MM.1S (cell line): ENCODE measurements at regions not wholly inside any gene's neighbourhood (a gene's known extent, or its start where the extent isn't known, plus 50 kb on each side); places are given as distances from the start of the nearest gene placed in this dataset.

Source experiments
- DNase-seq: peaks from one replicate; pipeline ENCODE4 v3.0.0-alpha.2; 2015
- H2AFZ ChIP-seq: fragments of 300-600 bp; sonication (generic); 2 replicates; pipeline ENCODE4 v1.6.0; 2016; ENCODE audit warnings: antibody characterized with exemption, low read length
- H3F3A ChIP-seq: fragments of 300-600 bp; sonication (generic); 2 replicates; pipeline ENCODE4 v1.6.1; 2016; ENCODE audit warnings: mild to moderate bottlenecking, antibody characterized with exemption, low read length, moderate library complexity, mixed read lengths; ENCODE audit not compliant: insufficient read depth
- H3K27ac ChIP-seq: fragments of 300-600 bp; sonication (generic); 2 replicates; pipeline ENCODE4 v1.5.1; 2016; ENCODE audit warnings: mild to moderate bottlenecking, low read length
- H3K27me3 ChIP-seq: fragments of 300-600 bp; sonication (generic); replicated peaks from 2 replicates; pipeline ENCODE4 v1.6.0; 2016; ENCODE audit warnings: low read length; ENCODE audit not compliant: insufficient read depth
- H3K36me3 ChIP-seq: fragments of 300-600 bp; sonication (generic); replicated peaks from 2 replicates; pipeline ENCODE4 v1.6.1; 2016; ENCODE audit warnings: mild to moderate bottlenecking, low read length, mixed read lengths; ENCODE audit not compliant: insufficient read depth
- H3K4me1 ChIP-seq: fragments of 300-600 bp; sonication (generic); 2 replicates; pipeline ENCODE4 v1.6.1; 2016; ENCODE audit warnings: low read length, mixed read lengths
- H3K4me2 ChIP-seq: fragments of 300-600 bp; sonication (generic); 2 replicates; pipeline ENCODE4 v1.6.0; 2016; ENCODE audit warnings: low read depth, low read length
- H3K4me3 ChIP-seq: fragments of 300-600 bp; sonication (generic); 2 replicates; pipeline ENCODE4 v1.5.1; 2016; ENCODE audit warnings: low read length, mixed read lengths
- H3K79me2 ChIP-seq: fragments of 300-600 bp; sonication (generic); 2 replicates; pipeline ENCODE4 v1.6.1; 2016; ENCODE audit warnings: mixed run types, low read length, mixed read lengths
- H3K9ac ChIP-seq: fragments of 300-600 bp; sonication (generic); 2 replicates; pipeline ENCODE4 v1.6.1; 2016; ENCODE audit warnings: low read length, mixed read lengths
- H3K9me2 ChIP-seq: fragments of 300-600 bp; sonication (generic); replicated peaks from 2 replicates; pipeline ENCODE4 v1.6.1; 2016; ENCODE audit warnings: mild to moderate bottlenecking, low read length, mixed read lengths; ENCODE audit not compliant: insufficient read depth
- H3K9me3 ChIP-seq: fragments of 300-600 bp; sonication (generic); replicated peaks from 2 replicates; pipeline ENCODE4 v1.6.1; 2016; ENCODE audit warnings: mild to moderate bottlenecking, low read length, mixed read lengths; ENCODE audit not compliant: insufficient read depth
- H4K20me1 ChIP-seq: fragments of 300-600 bp; sonication (generic); 2 replicates; pipeline ENCODE4 v1.6.1; 2016; ENCODE audit warnings: mild to moderate bottlenecking, low read length, moderate library complexity, mixed read lengths; ENCODE audit not compliant: insufficient read depth
- CTCF ChIP-seq: fragments of 300-600 bp; sonication (generic); IDR thresholded peaks from 2 replicates; pipeline ENCODE4 v1.5.1; 2016; ENCODE audit warnings: antibody characterized with exemption, low read length, mixed read lengths
- EZH2 ChIP-seq: fragments of 300-600 bp; sonication (generic); optimal IDR thresholded peaks from 2 replicates; pipeline ENCODE3; 2017; ENCODE audit warnings: low read depth, mild to moderate bottlenecking, antibody characterized with exemption, low read length, mixed read lengths
- EZH2phosphoT487 ChIP-seq: fragments of 300-600 bp; sonication (generic); IDR thresholded peaks from 2 replicates; pipeline ENCODE4 v1.6.1; 2018; ENCODE audit warnings: antibody characterized with exemption, low read length

- H3K9ac ChIP-seq, result no peak overlapping the region
- no peaks in the 10 kb centered on the region for H3K36me3 ChIP-seq
- no peak overlapping the region for H3K4me2 ChIP-seq
- no peak for DNase-seq
- no peak for TF ChIP-seq EZH2
- no peak for TF ChIP-seq CTCF
- TF ChIP-seq EZH2phosphoT487, result no peak
- H3K27ac ChIP-seq, result no peak overlapping the region
- no peaks in the 10 kb centered on the region for H3F3A ChIP-seq
- no peaks in the 10 kb centered on the region for H3K9me2 ChIP-seq
- H3K27me3 ChIP-seq, result no peaks in the 10 kb centered on the region
- H2AFZ ChIP-seq, result no peak overlapping the region
- H3K4me1 ChIP-seq, result no peaks in the 10 kb centered on the region
- no peaks in the 10 kb centered on the region for H3K79me2 ChIP-seq
- no peaks in the 10 kb centered on the region for H3K9me3 ChIP-seq
- no peaks in the 10 kb centered on the region for H4K20me1 ChIP-seq
- no peak overlapping the region for H3K4me3 ChIP-seq
Observed at GRCh38 chr2:155389224-155389623, 690.7 kb downstream of the KCNJ3 start.

- Histone ChIP-seq H3K4me1 (no peaks in the 10 kb centered on the region), H3K36me3 (no peaks in the 10 kb centered on the region), H3K27ac (no peak overlapping the region), H3K79me2 (no peaks in the 10 kb centered on the region), H2AFZ (no peak overlapping the region), H3K27me3 (no peaks in the 10 kb centered on the region), H3K9me2 (no peaks in the 10 kb centered on the region), H3K4me3 (no peak overlapping the region), H3K9ac (no peak overlapping the region), H4K20me1 (no peaks in the 10 kb centered on the region), H3K9me3 (no peaks in the 10 kb centered on the region), H3K4me2 (no peak overlapping the region), H3F3A (no peaks in the 10 kb centered on the region)
- DNase-seq, result no peak
- TF ChIP-seq EZH2phosphoT487 (no peak), EZH2 (no peak), CTCF (no peak)
Observed at GRCh38 chr2:155384555-155385123, 686.1 kb downstream of the KCNJ3 start.

- no peaks in the 10 kb centered on the region for H3K9me2 ChIP-seq
- H3K27me3 ChIP-seq, result no peaks in the 10 kb centered on the region
- no peaks in the 10 kb centered on the region for H3K36me3 ChIP-seq
- H3K9ac ChIP-seq, result no peak overlapping the region
- no peak overlapping the region for H3K27ac ChIP-seq
- no peaks in the 10 kb centered on the region for H3K79me2 ChIP-seq
- TF ChIP-seq EZH2phosphoT487 (no peak), CTCF (no peak), EZH2 (no peak)
- H3K4me2 ChIP-seq, result no peak overlapping the region
- H2AFZ ChIP-seq, result no peak overlapping the region
- H4K20me1 ChIP-seq, result no peaks in the 10 kb centered on the region
- H3F3A ChIP-seq, result no peaks in the 10 kb centered on the region
- H3K9me3 ChIP-seq, result no peaks in the 10 kb centered on the region
- DNase-seq, result no peak
- H3K4me3 ChIP-seq, result no peak overlapping the region
- peaks cover 11% of the 10 kb centered on the region for H3K4me1 ChIP-seq
Observed at GRCh38 chr2:155382776-155383175, 684.3 kb downstream of the KCNJ3 start.
